Liver (tissue), 8 donors: ENCODE measurements at regions not wholly inside any gene's neighbourhood (a gene's known extent, or its start where the extent isn't known, plus 50 kb on each side); places are given as distances from the start of the nearest gene placed in this dataset.

Experiments
- DNase-seq: peaks from one replicate; pipeline ENCODE4 v3.0.0-alpha.2; 2017; ENCODE audit warnings: low spot score
- H3K27ac ChIP-seq, 2 donors: one replicate each; pipeline ENCODE4 v1.7.0; 2013; ENCODE audit warnings: inconsistent platforms in 2 of 2, low read length in 2 of 2, control low read depth in 1 of 2, low read depth in 1 of 2, mild to moderate bottlenecking in 1 of 2
- H3K27me3 ChIP-seq, 4 donors: one replicate each; pipeline versions ENCODE4 v1.6.1 to v1.7.0; 2013; ENCODE audit warnings: low read length in 3 of 4, inconsistent platforms in 1 of 4, mild to moderate bottlenecking in 1 of 4, moderate library complexity in 1 of 4; ENCODE audit not compliant: control insufficient read depth in 4 of 4, insufficient read depth in 4 of 4
- H3K36me3 ChIP-seq, 4 donors: one replicate each; pipeline versions ENCODE4 v1.6.1 to v1.7.0; 2013; ENCODE audit warnings: low read length in 3 of 4, mild to moderate bottlenecking in 3 of 4, low read depth in 1 of 4, moderate library complexity in 1 of 4; ENCODE audit not compliant: control insufficient read depth in 4 of 4, insufficient read depth in 3 of 4
- H3K4me1 ChIP-seq, 4 donors: one replicate each; pipeline versions ENCODE4 v1.6.1 to v1.7.0; 2013; ENCODE audit warnings: low read length in 3 of 4, mild to moderate bottlenecking in 3 of 4, moderate library complexity in 1 of 4; ENCODE audit not compliant: control insufficient read depth in 4 of 4, insufficient read depth in 4 of 4
- H3K4me3 ChIP-seq, 3 donors: one replicate each; pipeline versions ENCODE4 v1.6.1 to v1.7.0; 2013; ENCODE audit warnings: low read length in 3 of 3, control low read depth in 1 of 3, low read depth in 1 of 3, mild to moderate bottlenecking in 1 of 3
- H3K9ac ChIP-seq, 2 donors: one replicate each; pipeline ENCODE4 v1.7.0; 2013; ENCODE audit warnings: low read length in 2 of 2, mild to moderate bottlenecking in 2 of 2, moderate library complexity in 2 of 2, control low read depth in 1 of 2, low read depth in 1 of 2
- H3K9me3 ChIP-seq, 4 donors: one replicate each; pipeline versions ENCODE4 v1.6.1 to v1.7.0; 2013; ENCODE audit warnings: low read length in 3 of 4; ENCODE audit not compliant: control insufficient read depth in 4 of 4
- ATF3 ChIP-seq: IDR thresholded peaks from 2 replicates; pipeline ENCODE4 v1.6.1; 2016; ENCODE audit warnings: antibody characterized with exemption
- CTCF ChIP-seq: fragments of 150-350 bp; IDR thresholded peaks from 2 replicates; pipeline ENCODE4 v1.5.1; 2017; ENCODE audit warnings: improper control_type of control experiment, low read depth, low read length; ENCODE audit not compliant: missing input control
- EGR1 ChIP-seq, 2 donors: IDR thresholded peaks; 2 replicates each; pipeline ENCODE4 v1.6.1; 2016 to 2018; ENCODE audit warnings: antibody characterized with exemption in 2 of 2, low read depth in 2 of 2
- FOXA1 ChIP-seq: IDR thresholded peaks from 2 replicates; pipeline ENCODE4 v1.6.1; 2016; ENCODE audit warnings: antibody characterized with exemption
- FOXA2 ChIP-seq: IDR thresholded peaks from 2 replicates; pipeline ENCODE4 v1.6.1; 2016; ENCODE audit warnings: antibody characterized with exemption
- HNF4A ChIP-seq, 2 donors: conservative IDR thresholded peaks; 2 replicates each; pipeline ENCODE4 v1.6.1; 2016; ENCODE audit warnings: antibody characterized with exemption in 2 of 2, mild to moderate bottlenecking in 2 of 2
- HNF4G ChIP-seq: IDR thresholded peaks from 2 replicates; pipeline ENCODE4 v1.6.1; 2016; ENCODE audit warnings: antibody characterized with exemption
- MAX ChIP-seq: IDR thresholded peaks from 2 replicates; pipeline ENCODE4 v1.6.1; 2016; ENCODE audit warnings: antibody characterized with exemption
- RAD21 ChIP-seq, 2 donors: IDR thresholded peaks; 2 replicates each; pipeline ENCODE4 v1.6.1; 2016; ENCODE audit warnings: antibody characterized with exemption in 2 of 2, mild to moderate bottlenecking in 2 of 2
- REST ChIP-seq: IDR thresholded peaks from 2 replicates; pipeline ENCODE4 v1.6.1; 2016; ENCODE audit warnings: antibody characterized with exemption, mild to moderate bottlenecking
- TAF1 ChIP-seq: conservative IDR thresholded peaks from 2 replicates; pipeline ENCODE4 v1.6.1; 2016; ENCODE audit warnings: antibody characterized with exemption, mild to moderate bottlenecking
- YY1 ChIP-seq: IDR thresholded peaks from 2 replicates; pipeline ENCODE4 v1.6.1; 2016; ENCODE audit warnings: antibody characterized with exemption, mild to moderate bottlenecking
- ZBTB33 ChIP-seq: IDR thresholded peaks from 2 replicates; pipeline ENCODE4 v1.6.1; 2016; ENCODE audit warnings: antibody characterized with exemption
- WGBS: extraction: QIAGEN DNeasy Blood & Tissue Kit; methylation state at CpG from one replicate; pipeline ENCODE4 v1.1.7; 2013; 5-methylcytosine and 5-hydroxymethylcytosine counted together
- donor health status: healthy.
- donor health status: healthy.
- donor health status: healthy.
- donor health status: healthy.
- donor health status: healthy.

- WGBS = 40% methylated on average over 3 of the region's 3 CpGs
- Histone ChIP-seq H3K9ac (no peak overlapping the region), H3K4me3 (no peak overlapping the region), H3K36me3 (no peaks in the 10 kb centered on the region), H3K4me1 (no peaks in the 10 kb centered on the region), H3K27me3 (no peaks in the 10 kb centered on the region), H3K9me3 (peaks cover 0 to 1% (median 0%) of the 10 kb centered on the region in 4 donors), H3K27ac (no peak overlapping the region)
- TF ChIP-seq FOXA2 (no peak), HNF4A (conservative IDR thresholded peaks at IDR 0.05) (no peak), ATF3 (no peak), FOXA1 (no peak), CTCF (no peak)
- DNase-seq = no peak
Observed at GRCh38 chr1:175814885-175815284, 71.5 kb upstream of the TNR start.

GRCh38 chr1:175812936-175813335 is 69.5 kb upstream of the TNR start:
- Histone ChIP-seq H3K9me3 (peaks cover 0 to 1% (median 0%) of the 10 kb centered on the region in 4 donors), H3K4me3 (no peak overlapping the region)

More at GRCh38 chr1:175812936-175813335, 69.5 kb upstream of the TNR start:
- Histone ChIP-seq H3K36me3 (no peaks in the 10 kb centered on the region), H3K27ac (no peak overlapping the region), H3K27me3 (no peaks in the 10 kb centered on the region), H3K9ac (no peak overlapping the region), H3K4me1 (no peaks in the 10 kb centered on the region)
- TF ChIP-seq EGR1 (IDR thresholded peaks at IDR 0.05; ENCODE audit: low read depth in 2 of 2) = no peak
- TF ChIP-seq FOXA1 = no peak
- TF ChIP-seq HNF4A (conservative IDR thresholded peaks at IDR 0.05) = no peak
- TF ChIP-seq ZBTB33 = no peak
- no peak for TF ChIP-seq HNF4G
- TF ChIP-seq TAF1 = no peak
- no peak for TF ChIP-seq YY1
- TF ChIP-seq REST = no peak
- TF ChIP-seq FOXA2 = no peak
- no peak for TF ChIP-seq MAX
- no peak for TF ChIP-seq RAD21 (IDR thresholded peaks at IDR 0.05)
- no peak for DNase-seq
- 70% methylated on average over 2 of the region's 2 CpGs for WGBS
